OCI-LY1 (cell line): ENCODE measurements at regions not wholly inside any gene's neighbourhood (a gene's known extent, or its start where the extent isn't known, plus 50 kb on each side); places are given as distances from the start of the nearest gene placed in this dataset.

ENCODE experiments used
- CTCF ChIP-seq: fragments of 200-600 bp; sonication (generic), shearing (Covaris generic); IDR thresholded peaks from 2 replicates; pipeline ENCODE4 v1.5.1; 2017; ENCODE audit warnings: mild to moderate bottlenecking, antibody characterized with exemption, low read length, moderate library complexity, mixed read lengths
- EZH2 ChIP-seq: fragments of 200-600 bp; sonication (generic), shearing (Covaris generic); IDR thresholded peaks from 2 replicates; pipeline ENCODE4 v1.8.0; 2017; ENCODE audit warnings: borderline replicate concordance, mixed run types, mild to moderate bottlenecking, antibody characterized with exemption, low read length, moderate library complexity, mixed read lengths

GRCh38 chr9:75359638-75360037, 271.3 kb downstream of the OSTF1 start:
- TF ChIP-seq CTCF: no peak
- TF ChIP-seq EZH2: no peak
